ENCODE measurements at regions not wholly inside any gene's neighbourhood (a gene's known extent, or its start where the extent isn't known, plus 50 kb on each side); places are given as distances from the start of the nearest gene placed in this dataset.

DNA sequence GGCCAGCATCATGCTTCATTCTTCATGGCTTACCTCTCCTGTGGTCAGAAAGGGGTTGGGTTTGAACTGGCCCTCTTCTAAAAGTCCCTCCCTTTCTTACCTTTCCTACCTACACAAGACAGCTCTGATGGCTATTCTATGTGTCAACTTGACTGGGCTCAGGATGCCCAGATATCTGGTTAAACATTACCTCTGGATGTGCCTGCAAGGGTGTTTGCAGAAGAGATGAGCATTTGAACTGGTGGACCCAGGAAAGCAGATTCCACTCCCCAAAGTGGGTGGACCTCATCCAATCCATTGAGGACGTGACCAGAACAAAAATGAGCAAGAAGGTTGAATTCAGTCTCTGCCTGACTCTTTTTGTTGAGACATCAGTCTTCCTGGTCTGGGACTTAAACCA is 79.0 kb upstream of the TCF7L2 start:
- ATAC-seq: no peak
- Histone ChIP-seq H3K4me3 (no peak overlapping the region), H3K27me3 (no peaks in the 10 kb centered on the region), H3K36me3 (replicated peaks in 1 of 2; ENCODE audit: insufficient read depth in 1 of 2, low read depth in 2 of 2) (no peaks in the 10 kb centered on the region), H3K4me1 (no peaks in the 10 kb centered on the region), H3K9me3 (peaks cover 0 to 3% (median 0%) of the 10 kb centered on the region in 3 donors), H3K27ac (no peak overlapping the region)
- TF ChIP-seq POLR2A (IDR thresholded peaks at IDR 0.05): no peak
- TF ChIP-seq, protein P1, sequence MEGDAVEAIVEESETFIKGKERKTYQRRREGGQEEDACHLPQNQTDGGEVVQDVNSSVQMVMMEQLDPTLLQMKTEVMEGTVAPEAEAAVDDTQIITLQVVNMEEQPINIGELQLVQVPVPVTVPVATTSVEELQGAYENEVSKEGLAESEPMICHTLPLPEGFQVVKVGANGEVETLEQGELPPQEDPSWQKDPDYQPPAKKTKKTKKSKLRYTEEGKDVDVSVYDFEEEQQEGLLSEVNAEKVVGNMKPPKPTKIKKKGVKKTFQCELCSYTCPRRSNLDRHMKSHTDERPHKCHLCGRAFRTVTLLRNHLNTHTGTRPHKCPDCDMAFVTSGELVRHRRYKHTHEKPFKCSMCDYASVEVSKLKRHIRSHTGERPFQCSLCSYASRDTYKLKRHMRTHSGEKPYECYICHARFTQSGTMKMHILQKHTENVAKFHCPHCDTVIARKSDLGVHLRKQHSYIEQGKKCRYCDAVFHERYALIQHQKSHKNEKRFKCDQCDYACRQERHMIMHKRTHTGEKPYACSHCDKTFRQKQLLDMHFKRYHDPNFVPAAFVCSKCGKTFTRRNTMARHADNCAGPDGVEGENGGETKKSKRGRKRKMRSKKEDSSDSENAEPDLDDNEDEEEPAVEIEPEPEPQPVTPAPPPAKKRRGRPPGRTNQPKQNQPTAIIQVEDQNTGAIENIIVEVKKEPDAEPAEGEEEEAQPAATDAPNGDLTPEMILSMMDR (IDR thresholded peaks at IDR 0.05): no peak
- WGBS, 2 donors: 81 to 92% methylated on average over 1 of the region's 1 CpG
- DNase-seq: no peak
- intact Hi-C loops (cut with DNase I): no loop called here

DNA sequence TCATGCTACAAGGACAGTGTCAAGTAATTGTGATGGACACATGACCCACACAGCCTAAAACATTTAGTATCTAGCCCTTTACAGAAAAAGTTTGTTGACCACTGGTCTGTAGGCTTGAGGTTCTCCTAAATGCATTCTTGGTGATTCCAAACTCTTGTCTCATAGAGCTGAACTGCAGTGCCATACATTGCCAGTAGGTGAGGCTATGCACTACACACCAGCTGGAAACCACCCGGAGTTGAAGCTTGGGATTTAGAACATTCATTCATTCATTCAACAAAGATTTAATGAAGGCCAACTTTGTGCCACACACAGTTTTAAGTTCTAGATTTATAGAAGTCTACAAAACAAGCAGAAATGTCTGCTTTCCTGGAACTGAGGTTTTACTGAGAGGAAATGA is 77.3 kb upstream of the TCF7L2 start:
- H3K27me3 ChIP-seq: no peaks in the 10 kb centered on the region
- H3K27ac ChIP-seq: no peak overlapping the region
- H3K36me3 ChIP-seq (replicated peaks in 1 of 2; ENCODE audit: insufficient read depth in 1 of 2, low read depth in 2 of 2): no peaks in the 10 kb centered on the region
- H3K4me1 ChIP-seq: no peaks in the 10 kb centered on the region
- no peak for TF ChIP-seq POLR2A (IDR thresholded peaks at IDR 0.05)
- TF ChIP-seq, protein P1 (IDR thresholded peaks at IDR 0.05): peak in 2 of 7 experiments; percentile 6 to 8
- ATAC-seq (no peak), DNase-seq (no peak)
- 80 to 86% methylated on average over 1 of the region's 1 CpG for WGBS, 2 donors
- intact Hi-C loops (cut with DNase I): no loop called here
- H3K9me3 ChIP-seq: peaks cover 0 to 3% (median 0%) of the 10 kb centered on the region in 3 donors
- no peak overlapping the region for H3K4me3 ChIP-seq

DNA sequence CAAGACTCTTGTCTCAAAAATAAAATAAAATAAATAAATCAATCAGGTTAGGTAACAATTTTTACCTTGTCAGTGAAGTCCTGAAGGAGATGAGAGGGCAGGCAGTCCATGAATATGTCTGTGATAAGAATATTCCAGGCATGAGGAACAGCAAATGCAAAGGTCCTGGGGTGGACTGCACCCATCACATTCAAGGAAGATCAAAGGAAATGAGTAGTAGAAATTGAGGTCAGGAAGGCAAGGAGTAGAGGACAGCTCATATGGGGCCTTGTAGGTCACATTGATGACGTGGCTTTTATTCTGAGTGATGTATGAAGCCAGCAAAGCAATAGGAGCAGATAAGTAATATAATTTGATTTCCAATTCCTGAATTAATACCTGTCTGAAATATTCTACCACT is 76.5 kb upstream of the TCF7L2 start:
- TF ChIP-seq, protein P1 (IDR thresholded peaks at IDR 0.05): no peak
- TF ChIP-seq POLR2A (IDR thresholded peaks at IDR 0.05): no peak
- WGBS, 2 donors: 90 to 93% methylated on average over 1 of the region's 1 CpG
- no peak for DNase-seq
- no peak overlapping the region for H3K27ac ChIP-seq
- H3K4me3 ChIP-seq: no peak overlapping the region
- no peaks in the 10 kb centered on the region for H3K4me1 ChIP-seq
- intact Hi-C loops (cut with DNase I): no loop called here
- ATAC-seq: no peak
- peaks cover 0 to 3% (median 0%) of the 10 kb centered on the region in 3 donors for H3K9me3 ChIP-seq
- no peaks in the 10 kb centered on the region for H3K27me3 ChIP-seq
- no peaks in the 10 kb centered on the region for H3K36me3 ChIP-seq (replicated peaks in 1 of 2; ENCODE audit: insufficient read depth in 1 of 2, low read depth in 2 of 2)

DNA sequence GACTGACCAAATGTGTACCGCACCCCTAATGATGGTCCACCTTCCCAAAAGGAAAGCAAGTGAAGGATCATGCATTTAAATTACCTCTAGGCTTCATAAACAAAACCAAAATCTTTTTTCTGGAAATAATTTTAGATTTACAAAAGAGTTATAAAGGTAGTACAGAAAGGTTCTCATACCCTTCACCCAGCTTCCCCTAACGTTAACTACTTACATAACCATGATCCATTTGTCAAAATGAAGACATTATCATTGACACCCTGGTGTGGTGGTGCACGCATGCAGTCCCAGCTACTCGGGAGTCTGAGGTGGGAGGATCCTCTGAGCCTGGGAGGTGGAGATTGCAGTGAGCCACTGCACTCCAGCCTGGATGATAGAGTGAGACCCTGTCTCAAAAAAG is 75.1 kb upstream of the TCF7L2 start:
- TF ChIP-seq POLR2A (IDR thresholded peaks at IDR 0.05): no peak
- WGBS, 2 donors: 80 to 82% methylated on average over 4 of the region's 4 CpGs
- Histone ChIP-seq H3K4me3 (no peak overlapping the region), H3K4me1 (no peaks in the 10 kb centered on the region), H3K27me3 (no peaks in the 10 kb centered on the region), H3K36me3 (replicated peaks in 1 of 2; ENCODE audit: insufficient read depth in 1 of 2, low read depth in 2 of 2) (no peaks in the 10 kb centered on the region), H3K27ac (no peak overlapping the region), H3K9me3 (peaks cover 0 to 3% (median 0%) of the 10 kb centered on the region in 3 donors)
- ATAC-seq (no peak), DNase-seq (no peak)
- intact Hi-C loops (cut with DNase I): no loop called here

GRCh38 chr10:112875476-112876267 is 74.4 kb upstream of the TCF7L2 start:
- DNase-seq (peak in 1 of 4 donors; percentile 28), ATAC-seq (no peak)
- Histone ChIP-seq H3K27me3 (no peaks in the 10 kb centered on the region), H3K4me1 (no peaks in the 10 kb centered on the region), H3K4me3 (no peak overlapping the region), H3K36me3 (replicated peaks in 1 of 2; ENCODE audit: insufficient read depth in 1 of 2, low read depth in 2 of 2) (no peaks in the 10 kb centered on the region), H3K9me3 (peaks cover 0 to 3% (median 0%) of the 10 kb centered on the region in 3 donors), H3K27ac (no peak overlapping the region)
- TF ChIP-seq, protein P1 (IDR thresholded peaks at IDR 0.05): no peak
- TF ChIP-seq POLR2A (IDR thresholded peaks at IDR 0.05): no peak
- intact Hi-C loops (cut with DNase I): no loop called here
- 65 to 72% methylated on average over 3 to 5 of the region's 5 CpGs for WGBS, 2 donors

All from body of pancreas (tissue), 4 donors.